ENCODE measurements at regions not wholly inside any gene's neighbourhood (a gene's known extent, or its start where the extent isn't known, plus 50 kb on each side); places are given as distances from the start of the nearest gene placed in this dataset.

DNA sequence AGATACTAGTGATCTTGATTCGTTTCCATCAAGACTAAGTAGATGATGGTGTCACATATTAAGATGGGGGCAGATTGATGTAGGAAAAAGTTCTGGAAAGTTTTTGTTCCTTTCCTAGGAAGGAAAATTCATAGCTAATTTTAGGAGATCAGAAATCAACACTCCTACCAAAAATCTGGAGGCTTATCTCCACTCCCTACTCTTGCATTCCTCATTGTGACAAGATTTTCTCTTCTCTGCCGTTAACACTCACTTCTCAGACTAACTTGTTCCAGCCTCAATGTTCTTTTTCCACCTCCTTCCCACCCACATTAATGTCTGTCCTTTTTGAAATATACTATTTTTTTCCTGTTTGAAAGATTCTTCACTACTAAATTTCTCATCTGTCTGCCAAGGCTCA is 851.9 kb upstream of the GHITM start:
- H3K27me3 Mint-ChIP-seq (ENCODE audit: unreplicated experiment): peaks cover 2% of the 10 kb centered on the region
- H3K36me3 Mint-ChIP-seq (ENCODE audit: unreplicated experiment): peaks cover 5% of the 10 kb centered on the region
- DNase-seq: no peak
- H3K4me3 Mint-ChIP-seq (ENCODE audit: unreplicated experiment): no peak overlapping the region
- no peaks in the 10 kb centered on the region for H3K9me3 Mint-ChIP-seq (ENCODE audit: unreplicated experiment)
- TF ChIP-seq, protein P1, sequence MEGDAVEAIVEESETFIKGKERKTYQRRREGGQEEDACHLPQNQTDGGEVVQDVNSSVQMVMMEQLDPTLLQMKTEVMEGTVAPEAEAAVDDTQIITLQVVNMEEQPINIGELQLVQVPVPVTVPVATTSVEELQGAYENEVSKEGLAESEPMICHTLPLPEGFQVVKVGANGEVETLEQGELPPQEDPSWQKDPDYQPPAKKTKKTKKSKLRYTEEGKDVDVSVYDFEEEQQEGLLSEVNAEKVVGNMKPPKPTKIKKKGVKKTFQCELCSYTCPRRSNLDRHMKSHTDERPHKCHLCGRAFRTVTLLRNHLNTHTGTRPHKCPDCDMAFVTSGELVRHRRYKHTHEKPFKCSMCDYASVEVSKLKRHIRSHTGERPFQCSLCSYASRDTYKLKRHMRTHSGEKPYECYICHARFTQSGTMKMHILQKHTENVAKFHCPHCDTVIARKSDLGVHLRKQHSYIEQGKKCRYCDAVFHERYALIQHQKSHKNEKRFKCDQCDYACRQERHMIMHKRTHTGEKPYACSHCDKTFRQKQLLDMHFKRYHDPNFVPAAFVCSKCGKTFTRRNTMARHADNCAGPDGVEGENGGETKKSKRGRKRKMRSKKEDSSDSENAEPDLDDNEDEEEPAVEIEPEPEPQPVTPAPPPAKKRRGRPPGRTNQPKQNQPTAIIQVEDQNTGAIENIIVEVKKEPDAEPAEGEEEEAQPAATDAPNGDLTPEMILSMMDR (IDR thresholded peaks at IDR 0.05; ENCODE audit: partially characterized antibody, unreplicated experiment): no peak
- no peak overlapping the region for H3K27ac Mint-ChIP-seq (ENCODE audit: unreplicated experiment)
- H3K4me1 Mint-ChIP-seq (ENCODE audit: low read depth, unreplicated experiment): no peaks in the 10 kb centered on the region

DNA sequence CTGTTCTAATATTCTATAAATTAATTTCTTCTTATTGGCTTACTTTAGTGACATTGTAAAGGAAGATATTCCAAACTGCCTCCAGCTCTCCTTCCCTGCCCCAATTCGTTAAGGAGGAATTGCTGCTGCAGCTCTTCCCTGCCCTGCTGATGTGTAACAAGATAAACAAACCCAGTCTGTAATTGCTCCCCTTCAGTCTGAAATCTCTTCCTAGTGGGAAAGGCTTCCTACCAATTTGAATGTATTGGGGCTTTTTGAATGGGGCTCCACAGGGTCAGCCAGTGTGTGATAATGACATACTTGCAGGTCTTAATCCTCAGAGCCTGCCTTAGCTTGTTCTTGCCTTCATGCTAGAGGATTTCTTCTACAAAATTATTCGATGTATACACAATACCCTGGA is 849.9 kb upstream of the GHITM start:
- H3K27ac Mint-ChIP-seq (ENCODE audit: unreplicated experiment): no peak overlapping the region
- H3K4me3 Mint-ChIP-seq (ENCODE audit: unreplicated experiment): no peak overlapping the region
- peaks cover 4% of the 10 kb centered on the region for H3K36me3 Mint-ChIP-seq (ENCODE audit: unreplicated experiment)
- peaks cover 3% of the 10 kb centered on the region for H3K9me3 Mint-ChIP-seq (ENCODE audit: unreplicated experiment)
- H3K4me1 Mint-ChIP-seq (ENCODE audit: low read depth, unreplicated experiment): no peaks in the 10 kb centered on the region
- peaks cover 2% of the 10 kb centered on the region for H3K27me3 Mint-ChIP-seq (ENCODE audit: unreplicated experiment)
- TF ChIP-seq, protein P1 (IDR thresholded peaks at IDR 0.05; ENCODE audit: partially characterized antibody, unreplicated experiment): no peak
- no peak for DNase-seq

DNA sequence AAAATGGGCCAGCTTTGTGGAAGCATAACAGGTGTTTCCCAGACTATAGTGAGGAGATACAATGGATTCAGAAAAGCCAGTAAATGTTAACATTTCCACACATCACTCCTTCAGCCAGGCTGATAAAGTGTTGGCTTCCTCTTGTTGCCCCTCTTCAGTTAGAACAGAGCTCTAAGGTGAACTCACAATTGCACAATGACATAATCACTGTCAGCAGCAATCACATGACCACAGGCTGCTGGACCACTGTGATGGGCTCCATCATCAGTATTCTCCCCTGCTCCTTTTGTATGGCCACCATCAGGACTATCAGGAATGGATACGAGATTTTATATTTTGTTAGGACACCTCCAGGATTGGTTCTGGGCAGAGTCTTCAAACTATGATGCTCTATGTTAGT is 849.4 kb upstream of the GHITM start:
- no peak for DNase-seq
- peaks cover 2% of the 10 kb centered on the region for H3K27me3 Mint-ChIP-seq (ENCODE audit: unreplicated experiment)
- TF ChIP-seq, protein P1 (IDR thresholded peaks at IDR 0.05; ENCODE audit: partially characterized antibody, unreplicated experiment): no peak

DNA sequence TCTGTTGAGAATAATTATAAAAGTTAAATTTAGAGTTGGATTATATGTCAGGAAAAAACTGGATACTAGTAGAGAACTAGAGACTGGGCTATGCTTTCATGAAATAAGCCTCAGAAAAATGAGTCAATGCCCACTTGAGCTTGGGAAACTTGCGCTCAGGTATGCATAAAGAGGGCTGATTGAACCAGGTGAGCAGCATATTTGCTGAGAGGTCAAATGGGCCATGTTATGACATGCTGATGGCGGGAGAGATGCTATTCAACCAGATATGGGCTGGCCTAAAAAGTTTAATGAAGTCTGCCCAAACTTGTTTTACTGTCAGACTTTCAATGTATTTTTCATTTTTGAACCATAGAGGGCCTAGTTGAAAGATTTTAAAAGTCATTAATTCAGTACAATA is 837.6 kb upstream of the GHITM start:
- Mint-ChIP-seq H3K4me3 (ENCODE audit: unreplicated experiment) (no peak overlapping the region), H3K9me3 (ENCODE audit: unreplicated experiment) (no peaks in the 10 kb centered on the region), H3K4me1 (ENCODE audit: low read depth, unreplicated experiment) (no peaks in the 10 kb centered on the region), H3K27ac (ENCODE audit: unreplicated experiment) (no peak overlapping the region), H3K36me3 (ENCODE audit: unreplicated experiment) (no peaks in the 10 kb centered on the region), H3K27me3 (ENCODE audit: unreplicated experiment) (no peaks in the 10 kb centered on the region)
- DNase-seq: no peak
- TF ChIP-seq, protein P1 (IDR thresholded peaks at IDR 0.05; ENCODE audit: partially characterized antibody, unreplicated experiment): no peak

More for the DNA sequence above, 849.4 kb upstream of the GHITM start:
- H3K36me3 Mint-ChIP-seq (ENCODE audit: unreplicated experiment): peaks cover 7% of the 10 kb centered on the region
- no peaks in the 10 kb centered on the region for H3K4me1 Mint-ChIP-seq (ENCODE audit: low read depth, unreplicated experiment)
- H3K27ac Mint-ChIP-seq (ENCODE audit: unreplicated experiment): no peak overlapping the region
- H3K9me3 Mint-ChIP-seq (ENCODE audit: unreplicated experiment): peaks cover 3% of the 10 kb centered on the region
- H3K4me3 Mint-ChIP-seq (ENCODE audit: unreplicated experiment): no peak overlapping the region

DNA sequence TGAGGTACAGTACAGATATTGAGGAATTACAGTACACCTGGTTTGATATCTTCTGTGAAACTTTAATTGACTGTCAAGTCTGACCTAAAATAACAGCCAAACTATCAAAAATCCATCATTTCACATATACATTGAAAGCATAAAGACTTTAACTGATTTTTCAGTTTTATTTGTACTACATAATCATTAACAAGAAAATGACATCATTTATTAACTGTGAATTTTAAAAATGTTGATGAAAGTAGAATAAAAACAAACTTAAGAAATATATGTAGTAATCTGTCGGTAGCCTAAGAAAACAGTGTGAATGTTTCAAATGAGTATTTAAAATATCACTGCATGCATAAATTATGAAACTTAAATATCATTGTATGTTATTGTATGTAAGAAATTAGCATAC is 836.7 kb upstream of the GHITM start:
- H3K27ac Mint-ChIP-seq (ENCODE audit: unreplicated experiment): no peak overlapping the region
- no peaks in the 10 kb centered on the region for H3K36me3 Mint-ChIP-seq (ENCODE audit: unreplicated experiment)
- peaks cover 1% of the 10 kb centered on the region for H3K27me3 Mint-ChIP-seq (ENCODE audit: unreplicated experiment)
- TF ChIP-seq, protein P1 (IDR thresholded peaks at IDR 0.05; ENCODE audit: partially characterized antibody, unreplicated experiment): no peak
- H3K9me3 Mint-ChIP-seq (ENCODE audit: unreplicated experiment): no peaks in the 10 kb centered on the region
- no peaks in the 10 kb centered on the region for H3K4me1 Mint-ChIP-seq (ENCODE audit: low read depth, unreplicated experiment)
- no peak overlapping the region for H3K4me3 Mint-ChIP-seq (ENCODE audit: unreplicated experiment)
- no peak for DNase-seq

Measured in glutamatergic neuron (in vitro differentiated cells).